HUES64 (cell line): ENCODE measurements at regions not wholly inside any gene's neighbourhood (a gene's known extent, or its start where the extent isn't known, plus 50 kb on each side); places are given as distances from the start of the nearest gene placed in this dataset.

Experiments
- H3K27ac ChIP-seq: 2 replicates; pipeline ENCODE4 v1.7.0; 2013; ENCODE audit warnings: low read depth, low read length, inconsistent platforms
- H3K27me3 ChIP-seq: 2 replicates; pipeline ENCODE4 v1.6.1; 2013; ENCODE audit warnings: mild to moderate bottlenecking, low read length; ENCODE audit not compliant: insufficient read depth
- H3K36me3 ChIP-seq: 2 replicates; pipeline ENCODE4 v1.6.1; 2013; ENCODE audit warnings: mild to moderate bottlenecking, low read length; ENCODE audit not compliant: insufficient read depth
- H3K4me1 ChIP-seq: 2 replicates; pipeline ENCODE4 v1.6.1; 2013; ENCODE audit warnings: mild to moderate bottlenecking, low read length, moderate library complexity; ENCODE audit not compliant: insufficient read depth
- H3K4me3 ChIP-seq: 2 replicates; pipeline ENCODE4 v1.5.1; 2013; ENCODE audit warnings: mild to moderate bottlenecking, low read length, moderate library complexity
- H3K9ac ChIP-seq: 2 replicates; pipeline ENCODE4 v1.6.1; 2013; ENCODE audit warnings: mild to moderate bottlenecking, low read depth, low read length
- H3K9me3 ChIP-seq: 2 replicates; pipeline ENCODE4 v1.6.1; 2013; ENCODE audit warnings: low read depth, low read length; ENCODE audit not compliant: insufficient read depth
- WGBS: fragments of 150-250, 120-280 bp; methylation state at CpG from one replicate; pipeline ENCODE4 v1.1.7; 2013; ENCODE audit warnings: missing lambda C conversion rate; 5-methylcytosine and 5-hydroxymethylcytosine counted together

DNA sequence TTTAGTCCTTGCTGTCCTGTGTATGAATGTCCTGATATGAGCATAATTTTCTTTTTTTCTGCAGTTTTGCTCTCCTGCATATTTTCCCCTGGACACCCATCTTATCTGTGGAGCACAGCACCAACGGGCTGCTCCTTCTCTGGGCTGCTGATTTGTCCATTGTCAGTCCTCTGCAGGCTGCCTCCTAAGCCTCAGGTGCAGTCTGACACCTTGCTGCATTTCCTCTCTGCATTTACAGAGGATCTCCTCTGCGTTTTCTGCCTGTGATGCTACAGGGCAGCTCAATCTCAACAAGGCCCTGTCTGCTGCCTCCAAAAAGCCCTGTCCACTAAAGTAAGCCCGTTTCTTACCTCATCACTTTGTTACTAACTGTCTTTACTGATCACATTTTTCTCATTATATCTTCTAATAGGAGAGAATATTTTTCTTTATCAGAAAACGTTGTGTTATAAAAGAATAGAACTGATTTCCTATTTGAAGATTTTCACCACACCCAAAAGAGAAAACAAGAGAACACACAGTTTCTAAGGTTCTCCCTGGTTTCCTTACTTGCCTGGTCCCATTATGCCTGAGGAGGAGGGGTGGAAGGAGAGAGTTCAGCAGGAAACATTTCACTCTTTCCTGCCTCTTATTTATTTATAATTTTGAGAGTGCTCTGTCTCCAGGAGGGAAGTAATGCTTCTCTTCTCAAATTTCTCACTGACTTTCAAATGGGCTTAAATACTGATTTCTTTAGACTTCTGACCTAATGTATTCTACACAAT, 65.6 kb upstream of the TDRD3 start:
- Histone ChIP-seq H3K27ac (no peak overlapping the region), H3K36me3 (no peaks in the 10 kb centered on the region), H3K27me3 (no peaks in the 10 kb centered on the region), H3K4me1 (peaks cover 7% of the 10 kb centered on the region; the same call in 1 of the 2 replicates), H3K9me3 (no peaks in the 10 kb centered on the region), H3K4me3 (no peak overlapping the region), H3K9ac (no peak overlapping the region)
- 56% methylated on average over 3 of the region's 4 CpGs for WGBS

DNA sequence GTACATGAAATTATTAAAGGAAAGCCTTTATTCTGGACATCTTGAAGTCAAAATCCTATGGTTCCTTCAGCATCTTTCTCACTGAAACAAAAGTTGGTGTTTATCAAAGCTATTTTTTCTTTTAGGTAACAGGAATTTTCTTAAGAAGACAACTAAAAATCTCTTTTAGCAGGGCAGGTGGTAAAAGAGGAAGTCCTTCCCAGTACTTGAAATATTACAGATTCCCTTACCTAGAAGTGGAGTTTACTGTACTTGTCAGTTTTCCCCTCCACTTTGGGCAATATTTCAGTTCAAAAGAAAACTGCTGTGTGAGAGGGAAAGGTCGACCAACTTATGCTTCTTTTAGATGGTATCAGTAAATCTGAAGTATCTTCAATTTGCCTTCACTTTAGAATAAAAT, 64.3 kb upstream of the TDRD3 start:
- Histone ChIP-seq H3K9me3 (no peaks in the 10 kb centered on the region), H3K4me1 (peaks cover 7% of the 10 kb centered on the region; the same call in 1 of the 2 replicates), H3K27me3 (no peaks in the 10 kb centered on the region), H3K27ac (no peak overlapping the region), H3K4me3 (no peak overlapping the region), H3K36me3 (no peaks in the 10 kb centered on the region), H3K9ac (no peak overlapping the region)
- no CpG with 5 or more reads among the region's 1 CpG for WGBS

- H3K27me3 ChIP-seq: no peaks in the 10 kb centered on the region
- H3K4me3 ChIP-seq: no peak overlapping the region
- H3K9ac ChIP-seq: no peak overlapping the region
- H3K27ac ChIP-seq: no peak overlapping the region
- peaks cover 13% of the 10 kb centered on the region for H3K4me1 ChIP-seq
- no peaks in the 10 kb centered on the region for H3K9me3 ChIP-seq
- 95% methylated on average over 1 of the region's 1 CpG for WGBS
- no peaks in the 10 kb centered on the region for H3K36me3 ChIP-seq
These were observed 62.7 kb upstream of the TDRD3 start for GRCh38 chr13:60334310-60334709.

DNA sequence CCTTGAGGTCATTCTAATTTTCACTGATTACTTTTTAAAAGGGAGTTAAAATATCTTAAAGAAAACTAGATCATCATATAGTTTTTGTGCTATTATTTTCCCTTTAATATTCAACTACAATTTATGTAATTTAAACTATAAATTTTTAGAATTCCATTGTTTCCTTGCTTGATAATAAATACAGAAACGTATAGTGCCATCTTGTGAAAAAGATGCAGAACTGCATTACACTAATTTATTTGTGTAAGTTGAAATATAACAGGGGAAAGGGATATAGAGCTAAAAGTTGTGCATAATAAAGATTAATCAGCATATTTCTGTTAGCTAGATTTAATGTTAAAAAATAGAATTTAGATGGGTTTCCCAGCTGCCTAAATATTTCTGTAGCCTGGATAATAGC, 61.5 kb upstream of the TDRD3 start:
- Histone ChIP-seq H3K27me3 (no peaks in the 10 kb centered on the region), H3K9me3 (no peaks in the 10 kb centered on the region), H3K4me1 (peaks cover 13% of the 10 kb centered on the region), H3K9ac (no peak overlapping the region), H3K36me3 (no peaks in the 10 kb centered on the region), H3K27ac (no peak overlapping the region), H3K4me3 (no peak overlapping the region)
- WGBS: 0% methylated on average over 1 of the region's 1 CpG

DNA sequence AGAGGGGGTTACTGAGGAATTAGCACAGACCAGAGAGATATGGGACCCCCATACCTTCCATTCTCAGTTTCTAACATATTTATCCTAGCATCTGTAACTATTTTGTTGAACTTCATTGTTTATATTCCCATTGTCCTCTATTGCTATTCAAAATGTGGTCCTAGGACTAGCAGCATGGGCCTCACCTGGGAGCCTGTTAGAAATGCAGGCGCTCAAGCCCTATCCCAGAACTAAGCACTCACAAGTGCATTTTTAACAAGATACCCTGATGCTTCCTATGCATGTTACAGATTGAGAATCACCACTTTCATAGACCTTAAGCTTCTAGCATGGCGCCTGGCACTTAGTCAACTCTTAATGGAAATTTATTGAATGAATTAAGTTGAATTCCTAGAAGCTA, 58.3 kb upstream of the TDRD3 start:
- H3K9ac ChIP-seq: no peak overlapping the region
- 89% methylated on average over 2 of the region's 2 CpGs for WGBS

DNA sequence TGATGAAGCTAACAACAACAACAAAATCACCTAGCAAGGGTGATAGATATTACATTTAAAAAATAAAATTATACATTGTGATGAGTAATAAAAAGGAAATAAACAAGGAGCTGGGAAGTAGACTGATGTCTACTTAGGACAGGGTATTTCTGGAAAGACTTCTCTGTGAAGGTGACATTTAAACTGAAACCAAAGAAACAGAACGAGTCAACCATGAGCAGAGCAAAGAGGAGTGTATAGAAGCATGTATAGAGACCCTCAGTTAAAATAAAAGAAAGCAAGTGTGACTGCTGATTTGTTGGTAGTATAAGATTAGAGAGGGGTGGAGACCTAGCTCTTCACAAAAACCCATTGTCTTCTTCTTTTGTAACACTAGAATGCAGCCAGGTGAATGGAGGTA, 53.0 kb upstream of the TDRD3 start:
- Histone ChIP-seq H3K4me1 (0 out of 2 replicates have a peak, but pooled peaks cover 4% of the 10 kb centered on the region), H3K4me3 (no peak overlapping the region), H3K36me3 (no peaks in the 10 kb centered on the region), H3K9me3 (no peaks in the 10 kb centered on the region), H3K27me3 (no peaks in the 10 kb centered on the region), H3K27ac (no peak overlapping the region), H3K9ac (no peak overlapping the region)
- whole genome bisulfite sequencing: 89% methylated on average over 1 of the region's 1 CpG

More for the DNA sequence above, 58.3 kb upstream of the TDRD3 start:
- no peak overlapping the region for H3K27ac ChIP-seq
- H3K9me3 ChIP-seq: no peaks in the 10 kb centered on the region
- peaks cover 6% of the 10 kb centered on the region; the same call in 1 of the 2 replicates for H3K4me1 ChIP-seq
- no peaks in the 10 kb centered on the region for H3K36me3 ChIP-seq
- H3K4me3 ChIP-seq: no peak overlapping the region
- no peaks in the 10 kb centered on the region for H3K27me3 ChIP-seq

GRCh38 chr13:60347174-60347573, 49.8 kb upstream of the TDRD3 start:
- H3K4me1 ChIP-seq: no peaks in the 10 kb centered on the region
- H3K9me3 ChIP-seq: no peaks in the 10 kb centered on the region
- H3K27ac ChIP-seq: no peak overlapping the region
- H3K36me3 ChIP-seq: no peaks in the 10 kb centered on the region
- no peak overlapping the region for H3K9ac ChIP-seq
- no peaks in the 10 kb centered on the region for H3K27me3 ChIP-seq
- WGBS: 99% methylated on average over 3 of the region's 3 CpGs
- no peak overlapping the region for H3K4me3 ChIP-seq
